ENCODE measurements at regions not wholly inside any gene's neighbourhood (a gene's known extent, or its start where the extent isn't known, plus 50 kb on each side); places are given as distances from the start of the nearest gene placed in this dataset.

GRCh38 chr18:55735199-55735855 lies 147.3 kb upstream of the TCF4 start:
- Histone ChIP-seq H3K27me3 (ENCODE audit: insufficient read depth, low read length) (no peaks in the 10 kb centered on the region), H3K4ac (ENCODE audit: low read depth, low read length) (no peak overlapping the region), H3K18ac (ENCODE audit: insufficient read length, low read depth, low read length) (no peak overlapping the region), H3K23ac (ENCODE audit: insufficient read length, low read depth, low read length) (no peak overlapping the region), H3K79me2 (ENCODE audit: insufficient read depth, low read length) (0 out of 2 replicates have a peak, but pooled peaks cover 2% of the 10 kb centered on the region), H3K9me3 (ENCODE audit: control insufficient read depth, low read depth, low read length) (no peaks in the 10 kb centered on the region), H2BK20ac (ENCODE audit: low read depth, low read length, poor library complexity, severe bottlenecking) (no peak overlapping the region), H3K56ac (ENCODE audit: insufficient read length, low read depth, low read length) (no peak overlapping the region), H4K5ac (ENCODE audit: insufficient read length, low read depth, low read length) (no peak overlapping the region), H2AFZ (ENCODE audit: low read length) (no peak overlapping the region), H2BK120ac (ENCODE audit: low read depth, low read length, poor library complexity, severe bottlenecking) (no peak overlapping the region), H3K4me1 (ENCODE audit: insufficient read depth, low read length) (no peaks in the 10 kb centered on the region), H2BK15ac (ENCODE audit: low read depth, low read length) (no peak overlapping the region), H3K9ac (ENCODE audit: extremely low read depth, insufficient read length, low read length) (no peak overlapping the region), H2BK5ac (ENCODE audit: insufficient read length, low read length) (no peak overlapping the region), H2BK12ac (ENCODE audit: insufficient read length, low read depth, low read length) (no peak overlapping the region), H3K4me2 (ENCODE audit: insufficient read depth, insufficient read length, low read length) (no peak overlapping the region), H3K79me1 (ENCODE audit: insufficient read depth, low read depth, low read length, poor library complexity, severe bottlenecking) (no peaks in the 10 kb centered on the region), H3K27ac (ENCODE audit: insufficient read length, low read depth, low read length) (no peak overlapping the region), H2AK5ac (ENCODE audit: insufficient read length, low read length) (no peak overlapping the region), H4K20me1 (ENCODE audit: control insufficient read depth, insufficient read depth, insufficient read length) (no peaks in the 10 kb centered on the region), H4K8ac (replicated peaks; ENCODE audit: insufficient read length, low read depth, low read length) (no peak overlapping the region), H3K14ac (ENCODE audit: insufficient read depth, low read length) (no peak overlapping the region), H4K91ac (ENCODE audit: insufficient read length, low read depth, low read length) (no peak overlapping the region), H3T11ph (ENCODE audit: low read length) (no peak overlapping the region), H3K23me2 (ENCODE audit: insufficient read length, low read depth, low read length, poor library complexity, severe bottlenecking) (no peaks in the 10 kb centered on the region)
- H3K27me3 Mint-ChIP-seq (ENCODE audit: low read depth), result no peaks in the 10 kb centered on the region
- no CpG with 5 or more reads among the region's 3 CpGs for WGBS (ENCODE audit: extremely low coverage, insufficient read length, low lambda C conversion rate)
- peaks cover 7% of the 10 kb centered on the region in 2 experiments for H3K4me1 Mint-ChIP-seq
- no peaks in the 10 kb centered on the region for H3K36me3 Mint-ChIP-seq (ENCODE audit: insufficient read depth in 1 of 3, low read depth in 3 of 3)
- no peak overlapping the region for H3K4me3 Mint-ChIP-seq
- no peaks in the 10 kb centered on the region for H3K9me3 Mint-ChIP-seq
- TF ChIP-seq, protein P1, sequence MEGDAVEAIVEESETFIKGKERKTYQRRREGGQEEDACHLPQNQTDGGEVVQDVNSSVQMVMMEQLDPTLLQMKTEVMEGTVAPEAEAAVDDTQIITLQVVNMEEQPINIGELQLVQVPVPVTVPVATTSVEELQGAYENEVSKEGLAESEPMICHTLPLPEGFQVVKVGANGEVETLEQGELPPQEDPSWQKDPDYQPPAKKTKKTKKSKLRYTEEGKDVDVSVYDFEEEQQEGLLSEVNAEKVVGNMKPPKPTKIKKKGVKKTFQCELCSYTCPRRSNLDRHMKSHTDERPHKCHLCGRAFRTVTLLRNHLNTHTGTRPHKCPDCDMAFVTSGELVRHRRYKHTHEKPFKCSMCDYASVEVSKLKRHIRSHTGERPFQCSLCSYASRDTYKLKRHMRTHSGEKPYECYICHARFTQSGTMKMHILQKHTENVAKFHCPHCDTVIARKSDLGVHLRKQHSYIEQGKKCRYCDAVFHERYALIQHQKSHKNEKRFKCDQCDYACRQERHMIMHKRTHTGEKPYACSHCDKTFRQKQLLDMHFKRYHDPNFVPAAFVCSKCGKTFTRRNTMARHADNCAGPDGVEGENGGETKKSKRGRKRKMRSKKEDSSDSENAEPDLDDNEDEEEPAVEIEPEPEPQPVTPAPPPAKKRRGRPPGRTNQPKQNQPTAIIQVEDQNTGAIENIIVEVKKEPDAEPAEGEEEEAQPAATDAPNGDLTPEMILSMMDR (conservative IDR thresholded peaks at IDR 0.05), result no peak
- H3K27ac Mint-ChIP-seq, result no peak overlapping the region
- DNase-seq, result no peak
